ENCODE measurements at regions not wholly inside any gene's neighbourhood (a gene's known extent, or its start where the extent isn't known, plus 50 kb on each side); places are given as distances from the start of the nearest gene placed in this dataset.
"Not testable (repeated sequence)": the region's sequence is repeated elsewhere in the genome, so short reads cannot be mapped to it uniquely, and the experiment has no call there.

DNA sequence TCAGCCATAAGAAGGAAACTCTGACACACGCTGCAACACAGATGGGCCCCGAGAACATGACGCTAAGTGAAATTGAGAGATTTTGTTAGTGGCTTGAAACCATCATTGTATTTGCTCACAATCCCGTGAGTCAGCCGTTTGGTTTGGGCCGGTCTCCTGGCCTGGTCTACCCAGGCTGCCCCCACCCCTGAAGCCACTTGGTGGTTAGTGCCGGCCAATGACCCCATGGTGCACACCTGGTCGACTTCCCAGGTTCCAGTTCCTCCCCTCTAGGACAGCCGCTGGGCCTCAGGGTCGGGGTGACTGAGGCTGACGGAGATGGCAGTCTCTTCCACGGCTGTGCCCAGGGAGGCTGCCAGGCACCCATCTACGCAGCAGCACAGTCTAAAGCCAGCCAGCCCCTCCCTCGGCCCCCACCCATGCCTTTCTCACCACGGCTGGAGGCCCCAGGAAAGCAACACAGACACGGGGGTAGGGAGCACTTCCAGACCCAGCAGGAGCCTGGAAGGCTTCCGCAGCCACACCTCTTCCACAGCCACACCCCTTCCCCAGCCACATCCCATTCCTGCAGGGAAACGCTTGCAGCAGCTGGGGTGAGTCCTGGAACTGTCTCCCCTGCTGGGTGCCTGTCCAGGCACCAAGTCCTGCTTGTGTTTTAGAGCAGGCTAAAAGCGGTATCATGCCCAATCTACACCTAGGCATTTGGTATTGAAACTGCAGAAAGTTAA, 5413.2 kb upstream of the TPTE start:
- not testable (repeated sequence) for H3K27ac ChIP-seq; H3K9me3 ChIP-seq (replicated peaks); H3K36me3 ChIP-seq; H3K4me3 ChIP-seq; H3K4me1 ChIP-seq; H3K27me3 ChIP-seq
- peak; percentile 30 to 35 for DNase-seq

DNA sequence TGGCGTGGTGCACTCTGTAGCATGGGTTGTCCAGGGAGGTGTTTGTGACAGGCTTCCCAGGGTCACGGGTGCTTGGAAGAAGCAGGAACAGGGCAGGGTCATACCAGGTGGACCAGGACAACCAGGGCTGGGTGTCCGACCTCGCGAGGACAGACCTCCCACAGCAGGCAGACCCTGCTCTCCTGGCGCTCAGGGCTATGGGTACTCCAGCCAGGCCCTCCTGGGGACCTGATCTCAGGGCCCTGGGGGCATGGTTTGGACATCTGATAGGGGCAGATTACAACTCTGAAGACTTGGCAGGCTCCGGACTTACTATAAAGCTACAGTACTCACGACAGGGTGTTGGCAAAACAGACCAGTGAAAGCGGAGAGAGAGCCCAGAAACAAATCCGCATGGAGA, 5410.2 kb upstream of the TPTE start:
- H3K27ac ChIP-seq; H3K4me3 ChIP-seq; H3K9me3 ChIP-seq (replicated peaks); H3K36me3 ChIP-seq; H3K27me3 ChIP-seq; H3K4me1 ChIP-seq; DNase-seq: not testable (repeated sequence)

GRCh38 chr21:5113092-5113491, 5408.3 kb upstream of the TPTE start:
- not testable (repeated sequence) for H3K27ac ChIP-seq; H3K27me3 ChIP-seq; DNase-seq; H3K4me3 ChIP-seq; H3K36me3 ChIP-seq; H3K9me3 ChIP-seq (replicated peaks); H3K4me1 ChIP-seq

- H3K27me3 ChIP-seq; H3K4me1 ChIP-seq; H3K36me3 ChIP-seq; H3K27ac ChIP-seq; H3K9me3 ChIP-seq (replicated peaks); H3K4me3 ChIP-seq; DNase-seq: not testable (repeated sequence)
Observed at GRCh38 chr21:5114468-5114867, 5406.9 kb upstream of the TPTE start.

DNA sequence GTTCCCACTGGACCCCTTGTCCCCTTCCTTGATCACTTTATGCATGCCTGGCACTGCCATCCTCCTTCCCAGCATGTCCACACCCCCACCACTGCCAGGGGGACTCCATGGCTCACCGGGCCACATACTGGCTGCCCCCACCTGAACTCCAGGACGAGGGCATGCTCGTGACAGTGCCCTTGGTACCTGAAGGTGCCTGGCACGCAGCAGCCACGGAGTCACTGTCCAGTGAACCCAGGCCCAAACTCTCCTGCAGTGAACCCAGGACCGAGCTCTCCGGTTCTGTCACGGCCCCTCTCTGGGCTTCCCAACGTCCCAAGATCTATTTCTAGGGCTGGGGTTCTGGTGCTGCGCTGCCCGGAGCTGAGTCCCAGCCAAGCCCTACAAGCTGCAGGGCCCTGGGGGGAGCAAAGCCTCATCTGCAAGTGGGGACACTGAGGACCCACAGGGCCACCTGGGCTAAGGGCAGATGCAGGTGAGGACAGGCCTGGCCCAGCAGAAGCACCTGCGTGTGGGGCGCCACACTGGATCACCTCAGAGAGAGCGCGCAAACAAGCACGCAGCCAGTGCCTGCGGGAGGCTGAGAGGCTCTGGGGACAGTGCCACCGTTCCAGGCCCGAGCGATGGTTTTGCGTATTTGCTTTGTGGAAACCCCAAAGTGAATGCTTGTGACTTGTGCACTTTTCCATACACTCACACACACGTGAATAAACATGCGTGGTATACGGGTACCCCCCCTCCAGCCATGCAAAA, 5406.3 kb upstream of the TPTE start:
- DNase-seq; H3K4me1 ChIP-seq; H3K9me3 ChIP-seq (replicated peaks); H3K4me3 ChIP-seq; H3K36me3 ChIP-seq; H3K27me3 ChIP-seq; H3K27ac ChIP-seq: not testable (repeated sequence)

GRCh38 chr21:5115646-5116343, 5405.6 kb upstream of the TPTE start:
- H3K4me3 ChIP-seq; H3K4me1 ChIP-seq; H3K9me3 ChIP-seq (replicated peaks); H3K27me3 ChIP-seq; H3K36me3 ChIP-seq; H3K27ac ChIP-seq; DNase-seq: not testable (repeated sequence)

GRCh38 chr21:5116344-5117123, 5404.8 kb upstream of the TPTE start:
- H3K9me3 ChIP-seq (replicated peaks); H3K4me1 ChIP-seq; H3K27ac ChIP-seq; DNase-seq; H3K36me3 ChIP-seq; H3K27me3 ChIP-seq; H3K4me3 ChIP-seq: not testable (repeated sequence)

GRCh38 chr21:5117135-5117534, 5404.2 kb upstream of the TPTE start:
- H3K27me3 ChIP-seq; H3K4me1 ChIP-seq; H3K27ac ChIP-seq; H3K9me3 ChIP-seq (replicated peaks); H3K36me3 ChIP-seq; DNase-seq; H3K4me3 ChIP-seq: not testable (repeated sequence)

GRCh38 chr21:5117666-5118295, 5403.6 kb upstream of the TPTE start:
- H3K4me1 ChIP-seq; H3K4me3 ChIP-seq; H3K36me3 ChIP-seq; H3K9me3 ChIP-seq (replicated peaks); H3K27ac ChIP-seq; H3K27me3 ChIP-seq; DNase-seq: not testable (repeated sequence)

GRCh38 chr21:5118296-5118679, 5403.1 kb upstream of the TPTE start:
- H3K4me3 ChIP-seq; H3K27me3 ChIP-seq; H3K9me3 ChIP-seq (replicated peaks); H3K36me3 ChIP-seq; H3K4me1 ChIP-seq; H3K27ac ChIP-seq: not testable (repeated sequence)
- DNase-seq: peak in 1 of 2 experiments; percentile 42

DNA sequence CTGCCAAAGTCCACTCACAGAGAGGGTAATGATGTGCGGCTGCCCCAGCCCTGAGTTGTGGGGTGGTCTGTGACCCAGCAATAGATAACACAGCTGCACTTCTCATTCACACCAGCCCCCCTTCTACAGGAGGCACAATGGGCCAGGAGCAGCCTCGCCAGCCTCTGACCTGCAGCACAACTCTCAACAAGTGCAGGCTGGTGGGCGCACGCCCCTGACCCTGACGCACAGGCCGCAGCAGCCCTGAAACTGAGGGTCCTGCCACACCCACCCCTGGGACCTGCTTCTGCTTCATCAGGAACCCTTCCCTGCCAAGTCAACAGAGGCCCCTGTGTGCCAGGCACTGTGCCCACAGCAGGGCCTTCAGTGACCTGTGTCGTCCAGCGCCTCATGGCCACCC, 5402.2 kb upstream of the TPTE start:
- not testable (repeated sequence) for H3K4me1 ChIP-seq; H3K27ac ChIP-seq; H3K36me3 ChIP-seq; H3K27me3 ChIP-seq; H3K9me3 ChIP-seq (replicated peaks); H3K4me3 ChIP-seq
- peak in 1 of 2 experiments; percentile 10 for DNase-seq

GRCh38 chr21:5121399-5121798, 5400.0 kb upstream of the TPTE start:
- DNase-seq; H3K27me3 ChIP-seq; H3K4me1 ChIP-seq; H3K27ac ChIP-seq; H3K36me3 ChIP-seq; H3K4me3 ChIP-seq; H3K9me3 ChIP-seq (replicated peaks): not testable (repeated sequence)

GRCh38 chr21:5121849-5122248, 5399.5 kb upstream of the TPTE start:
- not testable (repeated sequence) for DNase-seq; H3K4me3 ChIP-seq; H3K27me3 ChIP-seq; H3K36me3 ChIP-seq; H3K9me3 ChIP-seq (replicated peaks); H3K4me1 ChIP-seq; H3K27ac ChIP-seq

- not testable (repeated sequence) for DNase-seq; H3K9me3 ChIP-seq (replicated peaks); H3K27ac ChIP-seq; H3K36me3 ChIP-seq; H3K4me3 ChIP-seq; H3K27me3 ChIP-seq; H3K4me1 ChIP-seq
Observed at GRCh38 chr21:5123655-5124054, 5397.7 kb upstream of the TPTE start.

- H3K4me3 ChIP-seq: peak overlapping the region; percentile 52
- not testable (repeated sequence) for H3K27ac ChIP-seq; H3K36me3 ChIP-seq; H3K27me3 ChIP-seq; H3K4me1 ChIP-seq; H3K9me3 ChIP-seq (replicated peaks)
- peak; percentile 92 to 95 for DNase-seq
Observed at GRCh38 chr21:5128261-5128660, 5393.1 kb upstream of the TPTE start.
